HG02610 (cell line): ENCODE measurements at regions not wholly inside any gene's neighbourhood (a gene's known extent, or its start where the extent isn't known, plus 50 kb on each side); places are given as distances from the start of the nearest gene placed in this dataset.
A peak's percentile ranks its signal among the peaks of the same experiment; 100 is the strongest.

ENCODE experiments used
- ATAC-seq: cut with Tn5 transposase; IDR thresholded peaks from one replicate; pipeline ENCODE4 v1.9.1; 2021; ENCODE audit warnings: mild to moderate bottlenecking, moderate library complexity; ENCODE audit not compliant: unreplicated experiment

GRCh38 chr10:2953495-2953894, 113.9 kb upstream of the PFKP start:
- no peak for ATAC-seq

DNA sequence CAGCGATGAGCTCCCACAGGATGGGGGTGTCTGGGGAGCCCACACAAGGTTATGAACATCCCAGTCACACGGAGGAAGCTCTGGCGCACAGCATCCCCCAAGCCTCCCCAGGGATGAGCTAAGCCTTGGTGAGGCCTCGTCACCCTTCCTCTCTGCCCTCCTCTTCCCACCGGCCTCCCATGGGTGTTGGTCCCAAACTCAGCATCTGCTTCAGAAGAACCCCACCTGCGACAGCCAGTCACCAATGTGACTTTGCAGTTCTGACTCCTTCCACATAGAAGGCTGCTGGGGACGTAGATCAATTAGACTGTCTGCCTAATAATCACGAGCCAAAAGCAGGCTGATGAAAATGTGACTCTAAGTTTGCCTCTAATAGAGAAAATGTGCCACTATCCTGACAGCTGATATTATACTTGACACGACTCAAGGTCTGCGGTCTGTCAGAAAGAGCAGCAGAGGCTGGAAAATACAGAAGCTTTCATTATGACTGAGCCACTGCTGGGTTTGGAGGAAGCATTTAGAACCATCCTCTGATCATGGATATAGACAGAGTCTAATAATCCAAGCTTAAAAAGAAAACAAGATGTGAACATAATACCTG, 116.0 kb upstream of the PFKP start:
- no peak for ATAC-seq

DNA sequence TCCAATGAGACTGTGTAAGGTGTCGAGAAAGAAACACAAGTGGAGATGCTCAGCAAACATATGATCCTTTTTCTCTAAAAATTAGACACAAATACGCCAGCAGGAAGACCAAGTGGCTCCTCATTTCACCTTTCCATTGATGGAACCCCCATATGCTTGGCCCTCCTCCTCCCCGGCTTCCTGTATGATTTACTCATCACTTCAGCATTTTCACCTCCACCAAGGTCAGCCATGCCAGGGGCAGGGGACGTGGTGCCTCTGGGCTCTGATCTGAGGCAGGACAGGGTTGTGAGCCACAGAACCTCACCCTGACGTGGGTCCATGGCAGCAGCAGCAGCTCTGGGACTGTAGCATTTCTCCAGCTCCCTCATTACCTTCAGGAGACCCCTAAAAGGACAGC, 116.8 kb upstream of the PFKP start:
- no peak for ATAC-seq

DNA sequence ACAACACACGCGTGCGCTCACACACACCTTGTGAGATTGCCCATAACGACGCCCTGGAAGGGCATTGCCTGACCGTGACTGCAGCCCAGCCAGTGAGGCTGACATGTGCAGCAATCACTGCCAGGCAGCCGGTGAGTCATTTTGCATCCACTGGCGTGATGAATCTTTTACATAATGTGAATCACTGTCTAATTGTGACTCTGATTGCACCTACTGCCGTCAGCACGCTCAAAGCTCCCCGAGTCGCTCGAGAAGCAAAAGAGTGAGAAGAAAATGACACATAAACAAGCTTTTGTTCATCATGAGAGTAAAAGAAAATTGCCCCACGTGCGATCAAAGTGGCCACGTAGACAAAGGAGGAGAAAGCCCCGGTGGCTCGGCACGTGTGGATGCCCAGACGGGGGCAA, 117.4 kb upstream of the PFKP start:
- ATAC-seq: peak; percentile 46

DNA sequence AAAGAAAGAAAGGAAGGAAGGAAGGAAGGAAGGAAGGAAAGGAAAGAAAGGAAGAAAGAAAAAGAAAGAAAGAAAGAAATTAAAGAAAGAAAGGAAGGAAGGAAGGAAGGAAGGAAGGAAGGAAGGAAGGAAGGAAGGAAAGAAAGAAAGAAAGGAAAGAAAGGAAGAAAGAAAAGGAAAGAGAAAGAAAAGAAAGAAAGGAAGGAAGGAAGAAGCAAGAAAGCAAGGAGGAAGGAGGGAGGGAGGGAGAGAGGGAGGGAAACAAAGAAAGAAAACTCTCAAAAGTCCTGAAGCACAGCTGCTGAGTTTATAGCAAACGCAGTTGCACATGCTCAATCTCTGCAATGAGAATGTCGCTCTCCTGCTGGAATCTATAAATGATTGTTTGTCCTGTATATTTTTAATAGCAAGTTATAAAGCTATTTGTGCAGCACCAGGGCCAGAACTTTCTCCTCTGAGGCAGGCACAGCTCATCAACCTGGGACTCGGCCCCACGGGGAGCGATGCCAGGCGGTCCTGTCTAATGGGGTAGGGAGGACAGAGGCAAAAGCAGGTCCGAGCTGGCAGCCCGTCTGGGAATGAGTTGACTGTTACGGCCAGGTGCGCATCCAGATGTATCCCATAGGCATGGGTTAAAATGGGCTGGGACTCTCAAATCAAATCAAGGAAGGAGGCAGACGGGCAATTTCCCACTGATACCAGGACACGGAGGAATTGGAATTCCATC, 118.0 kb upstream of the PFKP start:
- no peak for ATAC-seq

DNA sequence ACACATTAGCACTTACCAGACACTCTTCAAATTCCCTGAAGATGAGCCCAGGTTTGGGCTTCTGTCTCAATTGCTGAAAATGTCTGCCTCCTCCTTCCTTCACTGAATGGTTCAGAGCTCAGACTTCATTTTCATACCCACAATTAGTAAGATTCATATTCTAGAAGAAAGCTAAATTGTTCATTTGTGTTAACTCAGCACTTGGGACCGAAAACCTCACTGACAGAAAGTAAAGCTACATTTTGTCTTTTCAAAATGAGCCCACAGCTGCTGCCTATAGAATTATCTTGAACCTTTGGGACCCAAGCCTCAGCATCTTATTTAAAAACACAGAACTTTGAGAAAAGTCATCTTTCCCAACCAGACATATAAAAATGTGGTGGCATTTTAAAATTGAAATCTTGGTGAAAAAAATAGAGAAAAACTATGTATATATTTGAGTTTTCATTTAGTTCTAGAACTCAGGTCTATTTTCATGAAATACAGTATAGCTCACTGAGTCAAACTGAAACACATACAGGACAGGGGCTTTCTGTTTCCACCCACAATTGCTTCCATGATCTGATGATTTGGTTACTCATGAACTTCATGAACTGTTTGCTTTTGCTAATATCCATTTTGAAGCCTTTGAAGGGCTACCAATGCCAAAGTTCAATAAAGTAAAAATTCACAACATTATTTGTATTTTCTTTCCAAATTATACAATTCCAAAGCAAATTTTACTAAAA, 119.1 kb upstream of the PFKP start:
- ATAC-seq: peak; percentile 82

GRCh38 chr10:2944788-2945187, 122.6 kb upstream of the PFKP start:
- ATAC-seq: no peak

GRCh38 chr10:2943932-2944614, 123.3 kb upstream of the PFKP start:
- ATAC-seq: no peak

- ATAC-seq: no peak
Observed at GRCh38 chr10:2942938-2943337, 124.4 kb upstream of the PFKP start.

GRCh38 chr10:2938869-2939268, 128.5 kb upstream of the PFKP start:
- no peak for ATAC-seq

GRCh38 chr10:2936816-2937215, 130.5 kb upstream of the PFKP start:
- ATAC-seq: no peak

DNA sequence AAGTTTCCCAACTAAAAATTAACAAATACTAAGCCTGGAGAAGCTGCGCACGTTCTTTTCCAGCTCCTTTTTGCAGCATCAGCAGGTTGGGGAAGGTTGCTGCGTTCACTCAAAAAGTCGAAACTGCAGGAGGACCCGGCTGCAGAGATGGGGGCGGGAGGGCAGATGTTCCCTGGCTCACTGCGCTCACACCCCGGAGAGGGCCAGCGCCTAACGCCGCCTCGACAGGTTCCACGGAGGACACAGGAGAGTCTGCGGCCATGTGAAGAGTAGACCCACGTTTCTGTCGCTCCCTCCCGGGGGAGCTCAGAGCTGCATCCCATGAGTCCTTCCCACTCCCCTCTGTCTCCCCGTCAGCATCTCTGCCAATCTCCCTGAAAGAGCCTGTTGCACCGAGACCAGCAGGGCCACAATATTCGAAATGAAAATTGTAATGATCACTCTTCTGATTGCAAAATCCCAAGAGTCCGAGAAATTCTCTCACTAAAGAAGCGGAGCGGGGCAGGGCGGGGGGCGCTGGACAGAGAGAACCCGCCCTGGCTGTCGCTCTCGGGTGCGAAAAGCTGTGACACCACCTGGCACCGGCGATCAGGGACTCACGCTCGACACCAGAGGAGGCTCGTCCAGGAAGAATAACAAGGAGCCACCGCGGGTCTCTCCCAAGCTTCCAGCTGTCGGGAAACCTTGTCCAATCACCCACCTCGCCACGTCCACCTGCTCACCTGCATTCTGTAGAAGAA, 131.5 kb upstream of the PFKP start:
- no peak for ATAC-seq

- ATAC-seq: no peak
Observed at GRCh38 chr10:2933924-2934323, 133.4 kb upstream of the PFKP start.

- ATAC-seq: no peak
Observed at GRCh38 chr10:2933519-2933918, 133.8 kb upstream of the PFKP start.

GRCh38 chr10:2933071-2933470, 134.3 kb upstream of the PFKP start:
- ATAC-seq: no peak

GRCh38 chr10:2929480-2930258, 137.7 kb upstream of the PFKP start:
- no peak for ATAC-seq

DNA sequence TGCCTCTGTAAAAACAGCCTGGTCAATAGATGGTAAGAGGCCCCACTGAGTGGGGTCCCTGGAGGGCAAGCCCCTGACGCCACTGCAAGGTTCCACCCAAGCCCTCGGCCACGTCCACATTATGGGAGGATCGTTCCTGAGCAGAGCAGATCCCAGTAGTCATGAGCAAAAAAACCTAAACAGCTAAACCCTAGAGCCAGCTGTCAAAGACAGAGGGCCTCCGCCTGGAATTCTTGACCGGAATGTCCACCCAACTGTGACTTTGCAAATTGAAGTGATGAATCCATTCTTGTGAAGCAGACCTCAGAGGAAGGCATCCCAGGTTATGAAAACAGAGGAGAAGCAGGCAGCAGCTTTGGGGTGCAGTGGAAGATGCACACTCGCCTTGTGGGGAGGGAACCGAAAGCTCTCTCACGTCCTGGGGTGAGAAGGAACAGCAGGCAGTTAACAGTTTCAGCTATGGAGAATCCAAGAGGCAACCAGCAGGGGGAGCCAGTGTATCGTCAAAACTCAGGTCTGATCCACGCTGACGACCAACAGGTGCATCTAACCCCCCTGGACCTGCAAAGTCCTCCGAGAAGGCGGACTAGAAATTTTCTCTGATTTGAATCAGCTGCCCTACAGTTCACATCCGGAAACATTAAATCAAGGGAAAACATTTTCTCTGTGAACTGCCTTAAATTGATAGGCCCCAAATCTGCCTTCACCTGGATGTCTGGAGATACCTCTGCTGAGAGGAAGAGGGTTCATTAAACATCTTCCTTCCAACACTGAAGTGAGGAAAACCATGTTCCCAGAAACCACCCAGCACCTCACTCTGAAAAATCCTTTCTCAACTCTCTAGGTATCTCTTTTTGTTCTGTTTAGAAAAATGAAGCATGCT, 139.1 kb upstream of the PFKP start:
- ATAC-seq: peak; percentile 69

DNA sequence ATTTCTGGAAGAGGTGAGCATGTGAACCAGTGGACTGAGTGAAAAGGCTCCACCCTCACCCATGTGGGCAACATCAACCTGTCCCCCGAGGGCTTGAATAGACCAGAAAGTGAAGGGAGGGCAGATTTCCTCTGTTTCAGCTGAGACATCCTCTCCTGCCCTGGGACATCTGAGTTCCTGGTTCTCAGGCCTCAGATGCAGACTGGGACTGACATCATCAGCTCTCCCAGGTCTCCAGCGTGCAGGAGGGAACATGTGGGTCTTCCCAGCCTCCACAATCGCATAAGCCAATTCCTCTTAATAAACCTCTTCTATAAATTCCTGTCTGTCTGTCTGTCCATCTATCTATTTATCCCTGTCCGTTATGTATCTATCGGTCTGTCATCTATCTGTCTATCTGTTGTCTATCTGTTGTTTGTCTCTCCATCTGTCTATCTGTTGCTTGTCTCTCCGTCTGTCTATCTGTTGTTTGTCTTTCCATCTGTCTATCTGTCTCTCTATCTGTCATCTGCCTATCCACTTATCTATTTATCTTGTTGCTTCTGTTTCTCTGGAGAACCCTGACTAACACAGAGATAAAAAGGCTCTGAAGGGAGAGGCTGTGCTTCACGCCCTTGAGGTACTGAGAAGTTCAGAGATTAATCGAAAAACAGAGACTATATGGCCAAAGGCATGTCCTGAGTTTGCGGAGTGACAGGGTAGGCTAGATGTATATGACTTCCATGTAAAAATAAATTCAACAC, 140.3 kb upstream of the PFKP start:
- no peak for ATAC-seq
